A549 (cell line): ENCODE measurements at regions not wholly inside any gene's neighbourhood (a gene's known extent, or its start where the extent isn't known, plus 50 kb on each side); places are given as distances from the start of the nearest gene placed in this dataset.

Experiments
- ATAC-seq, 2 experiments: fragments of 200-7000 bp in 1 of 2; fragments of >200 bp in 1 of 2; cut with Nextera tagmentation in 1 of 2; cut with Tn5 transposase in 1 of 2; 3 replicates each; pipeline versions ENCODE4 v1.8.0 to v1.9.1; 2018 to 2020; ENCODE audit warnings: mild to moderate bottlenecking in 1 of 2, moderate library complexity in 1 of 2
- CTCF ChIA-PET: fragments of 300-600 bp; sonication (Branson Sonifier 250); formaldehyde crosslinking; extraction: SDS; loops from one replicate; lab custom pipeline; 2021; ENCODE audit warnings: antibody characterized with exemption, inconsistent platforms; lab: Yijun Ruan, JAX
- POLR2A ChIA-PET: fragments of 350-600 bp; formaldehyde crosslinking; extraction: SDS; loops from one replicate; lab custom pipeline; 2021; ENCODE audit warnings: antibody characterized with exemption, inconsistent platforms; lab: Yijun Ruan, JAX
- DNase-seq, 2 experiments: peaks; one replicate each; pipeline versions ENCODE4 v3.0.0 to v3.0.0-alpha.2; 2011 to 2016; ENCODE audit warnings: low read depth in 1 of 2, low spot score in 1 of 2
- FAIRE-seq: peaks from 2 replicates; lab custom pipeline; 2011; peaks lifted over from hg19 to GRCh38; lab: Jason Lieb, UNC
- H3K27ac ChIP-seq, 2 experiments: fragments of >200 bp; sonication (Bioruptor Twin); formaldehyde crosslinking; 3 replicates each; pipeline ENCODE4 v1.5.1; 2016 to 2017
- H3K4me1 ChIP-seq: fragments of >200 bp; sonication (Bioruptor Twin); formaldehyde crosslinking; 3 replicates; pipeline ENCODE4 v1.6.1; 2016
- H3K4me2 ChIP-seq: fragments of >200 bp; sonication (Bioruptor Twin); formaldehyde crosslinking; 3 replicates; pipeline ENCODE4 v1.6.1; 2016
- H3K4me3 ChIP-seq: fragments of >200 bp; sonication (Bioruptor Twin); formaldehyde crosslinking; 3 replicates; pipeline ENCODE4 v1.5.1; 2016
- H3K9me3 ChIP-seq: fragments of >200 bp; sonication (Bioruptor Twin); formaldehyde crosslinking; 3 replicates; pipeline ENCODE4 v1.6.1; 2016
- BCL3 ChIP-seq: fragments of >200 bp; sonication (Bioruptor Twin); formaldehyde crosslinking; IDR thresholded peaks from 3 replicates; pipeline ENCODE4 v1.6.1; 2016
- CBX8 ChIP-seq: fragments of 200-600 bp; sonication (generic); IDR thresholded peaks from 2 replicates; pipeline ENCODE4 v1.6.1; 2016
- CTCF ChIP-seq: fragments of >200 bp; sonication (Bioruptor Twin); formaldehyde crosslinking; IDR thresholded peaks from 3 replicates; pipeline ENCODE4 v1.5.1; 2016
- E2F6 ChIP-seq: IDR thresholded peaks from 2 replicates; pipeline ENCODE4 v1.6.1; 2012; ENCODE audit warnings: low read depth, borderline replicate concordance
- HEYL ChIP-seq: fragments of 250-450 bp; sonication (Bioruptor Pico); IDR thresholded peaks from 2 replicates; pipeline ENCODE4 v1.8.0; 2021; ENCODE audit warnings: mild to moderate bottlenecking, moderate library complexity
- HMGXB4 ChIP-seq: fragments of 250-450 bp; sonication (Bioruptor Pico); IDR thresholded peaks from 2 replicates; pipeline ENCODE4 v1.5.0; 2021; ENCODE audit warnings: mild to moderate bottlenecking, moderate library complexity, borderline replicate concordance
- MAFK ChIP-seq: fragments of 450-650 bp; IDR thresholded peaks from 2 replicates; pipeline ENCODE4 v1.6.1; 2014; ENCODE audit not compliant: partially characterized antibody
- MAX ChIP-seq: IDR thresholded peaks from 2 replicates; pipeline ENCODE4 v1.6.1; 2012
- NR3C1 ChIP-seq: fragments of >200 bp; sonication (Bioruptor Twin); formaldehyde crosslinking; IDR thresholded peaks from 3 replicates; pipeline ENCODE4 v1.6.1; 2017
- PHF8 ChIP-seq: fragments of 200-600 bp; sonication (generic); IDR thresholded peaks from 2 replicates; pipeline ENCODE4 v1.6.1; 2016; ENCODE audit warnings: low read depth, mild to moderate bottlenecking, antibody characterized with exemption, moderate library complexity, borderline replicate concordance
- POLR2AphosphoS2 ChIP-seq: conservative IDR thresholded peaks from 2 replicates; pipeline ENCODE4 v1.6.1; 2012; ENCODE audit warnings: low read length, improper control_type of control experiment, inconsistent platforms
- RAD21 ChIP-seq, 2 experiments: fragments of >200 bp in 1 of 2; sonication (Bioruptor Twin) in 1 of 2; formaldehyde crosslinking in 1 of 2; IDR thresholded peaks in 1 of 2; conservative IDR thresholded peaks in 1 of 2; 2 replicates in 1 of 2; 3 replicates in 1 of 2; pipeline ENCODE4 v1.6.1; 2012 to 2018; ENCODE audit warnings: inconsistent platforms in 1 of 2
- RCOR1 ChIP-seq: fragments of 150-350 bp; IDR thresholded peaks from 2 replicates; pipeline ENCODE4 v1.6.1; 2014; ENCODE audit warnings: antibody characterized with exemption, low read length, low read depth
- RFX5 ChIP-seq: fragments of 450-650 bp; IDR thresholded peaks from 2 replicates; pipeline ENCODE4 v1.7.1; 2014; ENCODE audit warnings: antibody characterized with exemption, mild to moderate bottlenecking, moderate library complexity
- RNF2 ChIP-seq: fragments of 200-600 bp; sonication (generic); IDR thresholded peaks from 2 replicates; pipeline ENCODE4 v1.6.1; 2016; ENCODE audit warnings: low read depth, mild to moderate bottlenecking, antibody characterized with exemption, moderate library complexity, borderline replicate concordance
- SREBF2 ChIP-seq: fragments of 450-650 bp; IDR thresholded peaks from 2 replicates; pipeline ENCODE4 v1.6.1; 2014; ENCODE audit warnings: mild to moderate bottlenecking, moderate library complexity
- ZC3H11A ChIP-seq: fragments of 450-650 bp; IDR thresholded peaks from 2 replicates; pipeline ENCODE4 v1.6.1; 2014; ENCODE audit warnings: antibody characterized with exemption, mild to moderate bottlenecking
- ZNF302 ChIP-seq: fragments of 250-450 bp; sonication (Bioruptor Pico); IDR thresholded peaks from 2 replicates; pipeline ENCODE4 v1.9.0; 2021; ENCODE audit warnings: inconsistent platforms, mild to moderate bottlenecking, moderate library complexity
- WGBS: methylation state at CpG from one replicate; pipeline ENCODE4 v1.1.6; 2017; ENCODE audit errors: missing lambda C conversion rate; 5-methylcytosine and 5-hydroxymethylcytosine counted together

- POLR2A ChIA-PET, result no interaction called here
- ATAC-seq (no peak), FAIRE-seq (no peak), DNase-seq (no peak)
- no peak overlapping the region for H3K4me2 ChIP-seq
- H3K27ac ChIP-seq, result no peak overlapping the region
- H3K4me3 ChIP-seq, result no peak overlapping the region
- 91% methylated on average over 4 of the region's 4 CpGs for WGBS
- no peak for TF ChIP-seq HMGXB4 (CRISPR knock-in tag)
- no peak for TF ChIP-seq CTCF
- no peak for TF ChIP-seq ZNF302 (CRISPR knock-in tag)
- no peak for TF ChIP-seq POLR2AphosphoS2
- no peak for TF ChIP-seq MAX
- TF ChIP-seq E2F6, result no peak
- no peaks in the 10 kb centered on the region for H3K9me3 ChIP-seq
- CTCF ChIA-PET, result no interaction called here
- peaks cover 36% of the 10 kb centered on the region for H3K4me1 ChIP-seq
Measured at GRCh38 chr3:178417736-178418135, 118.5 kb upstream of the KCNMB2 start.

GRCh38 chr3:178419071-178419470 lies 117.2 kb upstream of the KCNMB2 start:
- Histone ChIP-seq H3K9me3 (no peaks in the 10 kb centered on the region), H3K4me2 (peak overlapping the region; percentile 44), H3K4me1 (peaks cover 36% of the 10 kb centered on the region), H3K27ac (peak overlapping the region in 1 of 2 experiments; percentile 50; a peak in 2 of 6 replicates), H3K4me3 (no peak overlapping the region)
- CTCF ChIA-PET, result no interaction called here
- DNase-seq (peak in 1 of 2 experiments; percentile 27), ATAC-seq (peak; percentile 84 to 89), FAIRE-seq (no peak)
- POLR2A ChIA-PET, result no interaction called here
- TF ChIP-seq RNF2, result no peak
- no peak for TF ChIP-seq RAD21 (conservative IDR thresholded peaks at IDR 0.05 in 1 of 2, IDR thresholded peaks at IDR 0.05 in 1 of 2)
- TF ChIP-seq NR3C1, result no peak
- no peak for TF ChIP-seq BCL3
- TF ChIP-seq CBX8, result no peak
- TF ChIP-seq MAFK, result no peak
- TF ChIP-seq PHF8, result no peak
- no peak for TF ChIP-seq CTCF
- TF ChIP-seq SREBF2, result no peak
- TF ChIP-seq ZC3H11A, result no peak
- no peak for TF ChIP-seq RCOR1
- TF ChIP-seq RFX5, result no peak
- no peak for TF ChIP-seq HEYL (CRISPR knock-in tag)
- 1% methylated on average over 4 of the region's 4 CpGs for WGBS
